Gastrocnemius medialis (tissue), 4 donors: ENCODE measurements at regions not wholly inside any gene's neighbourhood (a gene's known extent, or its start where the extent isn't known, plus 50 kb on each side); places are given as distances from the start of the nearest gene placed in this dataset.

Experiments
- ATAC-seq, 2 donors: fragments of 150-250 bp; one replicate each; pipeline ENCODE4 v1.9.1; 2016
- DNase-seq, 2 donors: peaks; one replicate each; pipeline ENCODE4 v3.0.0-alpha.2; 2019
- H3K27ac ChIP-seq, 4 donors: fragments of 200-600 bp; sonication (generic); 1 replicate in 1 of 4; 2 replicates in 3 of 4; pipeline ENCODE4 v1.5.1; 2016 to 2018; ENCODE audit warnings: mild to moderate bottlenecking in 2 of 4, moderate library complexity in 1 of 4
- H3K27me3 ChIP-seq, 3 donors: fragments of 200-600 bp; sonication (generic) in 2 of 3; 1 replicate in 1 of 3; 2 replicates in 2 of 3; pipeline versions ENCODE4 v1.5.1 to v1.6.0; 2016 to 2019; ENCODE audit warnings: mild to moderate bottlenecking in 1 of 3, moderate library complexity in 1 of 3
- H3K36me3 ChIP-seq, 2 donors: fragments of 200-600 bp; sonication (generic) in 1 of 2; one replicate each; pipeline ENCODE4 v1.5.1; 2017 to 2018
- H3K4me1 ChIP-seq, 2 donors: fragments of 200-600 bp; sonication (generic) in 1 of 2; one replicate each; pipeline ENCODE4 v1.5.1; 2016 to 2017; ENCODE audit warnings: mild to moderate bottlenecking in 2 of 2
- H3K4me3 ChIP-seq, 4 donors: fragments of 200-600 bp; sonication (generic) in 3 of 4; 1 replicate in 1 of 4; 2 replicates in 3 of 4; pipeline ENCODE4 v1.5.1; 2016 to 2019; ENCODE audit warnings: mild to moderate bottlenecking in 2 of 4
- H3K9me3 ChIP-seq, 3 donors: fragments of 200-600 bp; sonication (generic) in 2 of 3; 1 replicate in 1 of 3; 2 replicates in 2 of 3; pipeline ENCODE4 v1.5.1; 2016 to 2019
- POLR2A ChIP-seq, 2 donors: fragments of 450-650 bp; IDR thresholded peaks; one replicate each; pipeline ENCODE4 v1.6.1; 2017; ENCODE audit warnings: antibody characterized with exemption in 2 of 2, mild to moderate bottlenecking in 2 of 2, moderate library complexity in 2 of 2
- in situ Hi-C, 4 donors: fragments of 200-750 bp; cut with MboI; loops; one replicate each; pipeline versions ENCODE4 v1.15.0 to v1.8.0; 2017; ENCODE audit warnings: low sequenced_read_pairs in 4 of 4
- intact Hi-C: fragments of 100-400 bp; cut with DNase I; formaldehyde crosslinking; loops from one replicate; pipeline ENCODE4 v1.15.1; 2023; ENCODE audit warnings: low total_unique reads
- TF ChIP-seq, protein P1 (sequence below), 5 experiments: fragments of 450-650 bp in 3 of 5; fragments of 200-600 bp in 2 of 5; sonication (generic) in 2 of 5; IDR thresholded peaks in 4 of 5; conservative IDR thresholded peaks in 1 of 5; 1 replicate in 4 of 5; 2 replicates in 1 of 5; pipeline ENCODE4 v1.5.1; 2016 to 2019; ENCODE audit warnings: antibody characterized with exemption in 5 of 5, mild to moderate bottlenecking in 3 of 5, moderate library complexity in 3 of 5

GRCh38 chr2:45140675-45141074 lies 131.4 kb upstream of the SIX2 start:
- H3K4me1 ChIP-seq, result no peaks in the 10 kb centered on the region
- ATAC-seq (no peak), DNase-seq (no peak)
- H3K9me3 ChIP-seq, result no peaks in the 10 kb centered on the region
- H3K27me3 ChIP-seq, result peaks cover 0 to 2% (median 0%) of the 10 kb centered on the region in 3 donors
- no peak for TF ChIP-seq POLR2A (IDR thresholded peaks at IDR 0.05)
- TF ChIP-seq, protein P1, sequence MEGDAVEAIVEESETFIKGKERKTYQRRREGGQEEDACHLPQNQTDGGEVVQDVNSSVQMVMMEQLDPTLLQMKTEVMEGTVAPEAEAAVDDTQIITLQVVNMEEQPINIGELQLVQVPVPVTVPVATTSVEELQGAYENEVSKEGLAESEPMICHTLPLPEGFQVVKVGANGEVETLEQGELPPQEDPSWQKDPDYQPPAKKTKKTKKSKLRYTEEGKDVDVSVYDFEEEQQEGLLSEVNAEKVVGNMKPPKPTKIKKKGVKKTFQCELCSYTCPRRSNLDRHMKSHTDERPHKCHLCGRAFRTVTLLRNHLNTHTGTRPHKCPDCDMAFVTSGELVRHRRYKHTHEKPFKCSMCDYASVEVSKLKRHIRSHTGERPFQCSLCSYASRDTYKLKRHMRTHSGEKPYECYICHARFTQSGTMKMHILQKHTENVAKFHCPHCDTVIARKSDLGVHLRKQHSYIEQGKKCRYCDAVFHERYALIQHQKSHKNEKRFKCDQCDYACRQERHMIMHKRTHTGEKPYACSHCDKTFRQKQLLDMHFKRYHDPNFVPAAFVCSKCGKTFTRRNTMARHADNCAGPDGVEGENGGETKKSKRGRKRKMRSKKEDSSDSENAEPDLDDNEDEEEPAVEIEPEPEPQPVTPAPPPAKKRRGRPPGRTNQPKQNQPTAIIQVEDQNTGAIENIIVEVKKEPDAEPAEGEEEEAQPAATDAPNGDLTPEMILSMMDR (IDR thresholded peaks at IDR 0.05 in 4 of 5, conservative IDR thresholded peaks at IDR 0.05 in 1 of 5), result no peak
- intact Hi-C loops (no loop called here), in situ Hi-C loops (no loop called here)
- H3K4me3 ChIP-seq, result no peak overlapping the region
- no peaks in the 10 kb centered on the region for H3K36me3 ChIP-seq
- H3K27ac ChIP-seq, result no peak overlapping the region

DNA sequence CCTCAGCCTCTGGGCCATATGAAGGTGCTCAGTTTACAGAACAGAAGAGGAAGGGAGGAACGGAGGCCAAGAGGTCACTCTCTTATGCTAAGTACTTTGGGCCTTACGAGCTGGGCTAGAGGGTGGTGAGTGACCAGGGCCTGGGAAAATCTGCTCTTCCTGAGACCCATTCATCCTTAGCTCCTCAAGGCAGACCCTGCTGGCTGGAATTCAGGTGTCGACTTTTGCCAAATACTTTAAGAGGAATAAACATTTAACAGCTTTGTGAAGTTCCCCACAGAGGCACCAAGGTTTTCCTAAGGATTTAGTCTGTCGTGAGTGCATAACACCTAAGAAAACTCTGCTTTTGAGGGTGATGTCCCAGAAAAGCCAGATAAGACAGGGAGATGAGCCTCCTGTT lies 129.7 kb upstream of the SIX2 start:
- no peaks in the 10 kb centered on the region for H3K36me3 ChIP-seq
- H3K4me3 ChIP-seq, result no peak overlapping the region
- H3K27me3 ChIP-seq, result peaks cover 0 to 2% (median 0%) of the 10 kb centered on the region in 3 donors
- H3K9me3 ChIP-seq, result no peaks in the 10 kb centered on the region
- no peak overlapping the region for H3K27ac ChIP-seq
- no peak for TF ChIP-seq POLR2A (IDR thresholded peaks at IDR 0.05)
- TF ChIP-seq, protein P1 (IDR thresholded peaks at IDR 0.05 in 4 of 5, conservative IDR thresholded peaks at IDR 0.05 in 1 of 5), result no peak
- no peaks in the 10 kb centered on the region for H3K4me1 ChIP-seq
- ATAC-seq (no peak), DNase-seq (no peak)
- intact Hi-C loops, result no loop called here
- in situ Hi-C loops, result no loop called here

DNA sequence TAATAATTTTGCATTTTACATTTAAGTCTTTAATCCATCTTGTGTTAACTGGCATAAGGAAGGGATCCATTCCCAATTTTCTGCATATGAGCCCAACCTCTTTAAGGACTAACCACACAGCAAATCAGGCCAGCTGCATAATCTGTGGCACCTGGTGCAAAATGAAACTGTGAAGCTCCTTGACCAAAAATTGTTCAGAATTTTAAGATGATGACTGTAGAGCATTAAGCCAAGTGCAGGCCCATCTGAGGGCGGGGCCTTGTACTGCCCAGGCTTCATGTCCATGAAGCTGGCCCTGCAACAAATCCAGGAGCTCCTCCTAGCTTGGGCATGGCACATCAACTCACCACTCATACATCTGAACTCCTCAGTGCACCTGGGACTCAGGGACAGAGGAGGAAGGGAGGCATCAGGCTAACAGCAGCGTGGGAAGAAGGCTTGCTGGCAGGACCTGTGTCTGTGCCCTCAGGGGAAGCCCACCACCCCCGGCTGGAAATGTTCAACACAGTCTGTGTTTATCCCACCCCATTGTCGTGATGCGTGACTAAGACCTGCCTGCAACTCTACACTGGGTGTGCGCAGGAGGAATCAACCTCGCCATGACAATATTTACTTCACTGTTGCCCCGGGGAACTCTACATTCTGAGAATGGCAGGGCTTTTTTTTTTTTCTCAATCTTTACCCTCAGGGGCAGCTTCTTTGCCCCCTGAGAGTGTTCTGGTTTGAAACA lies 128.9 kb upstream of the SIX2 start:
- DNase-seq, result no peak
- intact Hi-C loops (no loop called here), in situ Hi-C loops (no loop called here)
- Histone ChIP-seq H3K36me3 (no peaks in the 10 kb centered on the region), H3K4me1 (no peaks in the 10 kb centered on the region), H3K27ac (no peak overlapping the region), H3K27me3 (no peaks in the 10 kb centered on the region), H3K9me3 (no peaks in the 10 kb centered on the region), H3K4me3 (no peak overlapping the region)
- TF ChIP-seq, protein P1 (IDR thresholded peaks at IDR 0.05 in 4 of 5, conservative IDR thresholded peaks at IDR 0.05 in 1 of 5), result no peak
- TF ChIP-seq POLR2A (IDR thresholded peaks at IDR 0.05), result no peak
- ATAC-seq, result no peak

- ATAC-seq, result no peak
- TF ChIP-seq POLR2A (IDR thresholded peaks at IDR 0.05), result no peak
- Histone ChIP-seq H3K27me3 (no peaks in the 10 kb centered on the region), H3K27ac (no peak overlapping the region), H3K9me3 (no peaks in the 10 kb centered on the region), H3K4me3 (no peak overlapping the region), H3K36me3 (no peaks in the 10 kb centered on the region), H3K4me1 (no peaks in the 10 kb centered on the region)
- DNase-seq, result no peak
- in situ Hi-C loops, result no loop called here
- intact Hi-C loops, result no loop called here
Measured at GRCh38 chr2:45134726-45135125, 125.5 kb upstream of the SIX2 start.

DNA sequence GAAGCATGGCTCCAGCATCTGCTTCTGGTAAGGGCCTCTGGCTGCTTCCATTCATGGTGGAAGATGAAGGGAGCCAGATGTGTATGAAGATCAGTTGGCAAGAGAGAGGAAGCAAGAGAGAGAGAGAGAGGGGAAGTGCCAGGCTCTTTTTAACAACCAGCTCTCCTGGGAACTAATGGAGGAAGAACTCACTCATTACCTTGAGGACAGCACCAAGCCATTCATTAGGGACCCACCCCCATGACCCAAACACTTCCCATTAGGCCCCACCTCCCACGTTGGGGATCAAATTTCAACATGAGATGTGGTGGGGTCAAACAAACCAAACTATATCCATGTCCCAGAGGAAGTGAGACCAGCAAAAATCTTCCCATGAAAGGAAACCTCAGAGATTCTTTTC lies 124.8 kb upstream of the SIX2 start:
- Histone ChIP-seq H3K4me1 (no peaks in the 10 kb centered on the region), H3K27ac (no peak overlapping the region), H3K27me3 (no peaks in the 10 kb centered on the region), H3K36me3 (no peaks in the 10 kb centered on the region), H3K9me3 (no peaks in the 10 kb centered on the region), H3K4me3 (no peak overlapping the region)
- in situ Hi-C loops (no loop called here), intact Hi-C loops (no loop called here)
- TF ChIP-seq POLR2A (IDR thresholded peaks at IDR 0.05), result no peak
- TF ChIP-seq, protein P1 (IDR thresholded peaks at IDR 0.05 in 4 of 5, conservative IDR thresholded peaks at IDR 0.05 in 1 of 5), result no peak
- ATAC-seq, result no peak
- DNase-seq, result no peak
